NCI-H1048 (cell line): ENCODE measurements at regions not wholly inside any gene's neighbourhood (a gene's known extent, or its start where the extent isn't known, plus 50 kb on each side); places are given as distances from the start of the nearest gene placed in this dataset.

Experiments
- DNase-seq: peaks from one replicate; lab custom pipeline; 2025; lab: John Stamatoyannopoulos, UW

DNA sequence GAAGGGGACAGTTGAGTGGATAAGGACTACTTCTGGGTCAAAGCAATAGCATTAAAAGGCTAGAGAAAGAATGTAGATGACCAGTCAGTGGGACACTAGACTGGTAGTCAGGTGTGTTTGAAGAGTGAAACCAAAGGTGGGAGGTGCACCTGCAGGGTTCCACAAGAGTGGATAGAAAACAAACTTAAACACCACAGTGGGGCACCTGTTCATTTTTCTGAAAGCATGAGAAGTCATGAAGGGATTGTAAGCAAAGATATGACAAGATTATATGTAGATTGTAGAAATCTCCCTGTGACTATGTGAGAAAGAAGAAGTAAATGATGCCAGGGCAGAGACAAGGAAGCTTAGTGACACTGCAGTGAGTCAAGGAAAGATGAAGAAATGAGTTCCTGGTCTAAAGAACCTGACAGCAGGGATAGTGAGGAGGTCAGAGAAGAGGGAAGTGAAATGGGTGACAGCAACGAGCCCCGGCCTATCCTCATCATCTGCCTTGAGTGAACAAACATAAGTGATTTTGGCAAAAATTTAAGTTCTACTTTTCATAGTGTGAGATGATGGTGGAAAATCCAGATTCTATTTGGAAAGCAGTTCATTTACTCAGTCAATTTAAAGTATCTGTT is 296.9 kb downstream of the TLE4 start:
- DNase-seq, result no peak

DNA sequence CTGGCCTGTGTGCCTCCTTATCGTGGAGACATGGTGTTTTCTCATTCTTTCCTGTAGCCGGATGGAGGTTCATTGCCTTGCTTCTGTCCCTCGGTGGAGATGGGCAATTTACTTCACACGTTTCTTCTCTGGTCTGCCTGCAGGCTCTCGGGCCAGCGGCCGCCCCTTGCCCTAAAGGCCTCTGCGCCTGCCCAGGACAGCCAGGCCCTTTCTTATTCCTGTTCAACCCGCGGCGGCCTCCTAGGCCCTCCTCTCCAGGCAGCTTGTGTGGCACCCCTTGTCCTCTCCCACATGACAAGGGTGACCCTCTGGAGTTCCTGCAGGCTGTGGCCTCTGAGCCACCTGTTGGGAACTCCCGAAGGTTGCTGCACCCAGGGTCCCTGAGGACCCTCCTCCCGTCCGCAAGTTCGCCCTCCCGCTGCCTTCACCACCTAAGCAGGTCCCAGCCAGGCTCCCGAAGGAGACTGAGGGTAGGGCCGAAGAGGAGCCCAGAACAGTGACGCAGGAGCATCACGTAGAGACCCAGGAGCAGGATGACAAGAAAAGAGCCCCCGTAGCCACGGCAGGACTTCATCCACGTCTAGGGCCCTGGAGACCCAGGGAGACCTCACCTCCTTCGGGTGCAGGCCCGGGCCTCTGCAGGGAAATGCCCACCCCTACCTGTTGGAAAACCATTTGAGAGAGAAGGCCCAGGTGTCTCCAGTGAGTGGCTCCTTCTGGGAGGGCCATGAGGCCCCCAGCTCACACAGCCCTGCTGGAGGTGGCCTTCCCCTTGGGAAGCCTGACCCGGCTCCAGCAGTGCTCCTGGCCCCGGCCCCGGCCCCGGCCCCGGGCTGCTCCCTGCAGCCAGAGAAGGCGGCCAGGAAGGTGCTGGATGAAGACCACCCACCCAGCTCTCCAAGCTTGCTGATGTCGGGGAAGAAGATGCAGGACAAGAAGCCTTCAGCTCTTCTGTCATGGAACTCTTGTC is 291.4 kb downstream of the TLE4 start:
- no peak for DNase-seq

DNA sequence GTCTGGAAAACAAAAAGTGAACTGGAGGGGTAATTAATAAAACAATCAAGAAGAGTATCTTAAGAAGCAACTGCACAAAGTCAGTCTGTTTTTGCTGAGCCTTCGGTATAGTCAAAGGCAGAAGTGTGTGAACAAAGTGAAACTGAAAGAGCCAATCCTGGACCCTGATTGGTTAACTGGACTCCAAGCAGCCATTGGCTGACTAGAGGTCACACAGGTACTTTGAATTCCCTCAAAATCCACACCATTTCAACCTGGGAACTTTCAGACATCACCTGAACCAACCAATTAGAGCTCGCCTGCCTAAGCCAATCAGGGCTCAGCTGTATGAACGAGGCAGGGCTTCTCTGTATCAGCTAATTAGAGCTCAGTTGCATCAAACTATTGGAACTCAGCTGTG is 286.7 kb downstream of the TLE4 start:
- no peak for DNase-seq

- no peak for DNase-seq
Observed at GRCh38 chr9:79857188-79857587, 285.4 kb downstream of the TLE4 start.

DNA sequence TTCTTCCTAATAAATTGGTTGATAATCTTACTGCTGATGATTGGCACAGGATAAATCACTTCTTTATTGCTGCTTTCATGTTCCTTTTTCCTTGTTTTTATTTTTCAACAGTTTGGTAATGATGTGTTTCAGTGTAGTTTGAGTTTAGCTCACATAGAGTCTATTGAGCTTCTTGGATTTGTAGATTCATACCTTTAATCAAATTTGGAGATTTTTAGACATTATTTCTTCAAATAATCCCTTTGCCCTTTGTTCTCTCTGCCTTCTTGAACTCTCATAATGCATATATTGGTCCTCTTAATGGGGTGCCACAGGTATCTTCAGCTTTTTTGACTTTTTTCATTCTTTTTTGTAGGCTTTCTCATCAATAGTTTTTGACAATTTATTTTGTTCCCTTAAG is 275.3 kb downstream of the TLE4 start:
- DNase-seq, result no peak

DNA sequence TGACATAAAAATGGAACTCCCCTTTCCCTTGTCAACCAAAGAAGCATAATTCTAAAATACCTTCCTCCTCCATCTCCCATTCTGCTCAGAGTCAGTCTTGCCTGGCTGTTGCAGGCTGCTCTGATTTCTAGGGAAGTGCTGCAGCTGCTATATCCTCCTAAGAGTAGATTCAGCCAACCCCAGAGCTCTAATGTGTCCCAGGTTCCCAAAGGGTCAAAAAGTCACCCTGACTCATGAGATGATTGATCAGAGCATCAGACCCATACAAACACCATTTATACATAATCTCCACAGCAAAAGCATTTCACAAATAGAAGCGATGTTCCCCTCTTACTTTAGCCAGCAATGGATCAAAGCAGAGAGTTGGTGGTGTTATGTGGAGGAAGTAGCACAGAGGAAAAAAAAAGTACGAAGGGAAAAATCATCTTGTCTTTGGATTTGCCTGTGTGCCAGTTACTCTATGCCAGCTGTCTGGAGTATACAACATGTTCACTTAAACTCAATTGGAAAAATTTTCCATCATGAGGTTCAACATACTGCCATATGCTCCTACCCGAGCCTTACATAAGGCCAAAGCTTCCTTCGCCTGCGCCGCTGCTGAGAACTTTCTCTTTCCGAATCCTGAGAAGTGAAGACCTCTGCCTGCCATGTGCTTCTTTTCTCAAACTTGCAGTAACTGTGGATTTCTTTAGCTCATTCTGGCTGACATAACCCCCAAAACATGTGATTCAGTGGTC is 258.0 kb downstream of the TLE4 start:
- DNase-seq, result no peak

DNA sequence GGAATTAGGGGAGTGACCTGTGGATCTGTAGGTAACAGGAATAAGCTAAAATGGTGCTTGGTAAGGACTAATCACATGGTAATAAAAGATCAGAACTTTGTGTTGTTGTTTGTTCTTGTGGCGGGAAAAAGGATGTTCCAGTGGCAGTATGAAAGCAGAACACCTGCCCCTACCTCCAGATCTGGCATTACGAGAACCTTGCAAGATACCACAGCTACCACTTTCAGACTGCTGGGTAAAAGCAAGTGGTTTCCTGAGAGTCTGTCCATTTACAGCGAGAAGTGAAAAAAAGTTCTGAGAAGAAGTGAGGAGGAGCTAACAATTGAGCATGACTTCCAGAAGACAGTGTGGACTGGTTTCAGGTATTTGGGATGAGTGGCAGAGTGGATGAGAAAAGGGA is 252.5 kb downstream of the TLE4 start:
- DNase-seq, result no peak

DNA sequence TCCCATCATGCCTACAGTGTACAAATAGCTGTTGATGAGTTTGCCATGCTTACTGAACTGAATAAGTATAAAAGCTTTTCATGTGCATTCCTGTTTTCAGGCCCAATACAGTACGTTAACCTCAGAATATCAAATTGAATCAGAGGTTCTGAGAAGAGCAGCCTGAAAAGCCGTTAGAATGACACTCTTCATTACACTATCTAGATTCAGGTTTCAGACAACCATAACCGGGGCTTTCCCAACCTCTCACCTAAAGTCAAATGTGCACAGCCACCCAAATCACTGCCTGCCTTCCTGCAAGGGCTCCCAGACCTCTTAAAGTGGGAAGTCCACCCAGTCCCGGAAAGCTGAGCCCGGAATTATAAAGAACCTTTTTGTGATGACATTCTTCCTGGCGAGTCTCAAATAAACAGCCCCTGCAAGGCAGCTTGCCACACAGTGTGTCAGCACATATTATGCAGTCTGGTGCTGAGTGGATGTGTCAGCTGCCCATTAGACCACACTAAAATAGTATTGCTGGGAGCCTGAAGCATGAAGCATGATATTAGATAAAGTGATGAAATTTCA is 245.8 kb downstream of the TLE4 start:
- no peak for DNase-seq

- no peak for DNase-seq
Observed at GRCh38 chr9:79813258-79813638, 241.5 kb downstream of the TLE4 start.

DNA sequence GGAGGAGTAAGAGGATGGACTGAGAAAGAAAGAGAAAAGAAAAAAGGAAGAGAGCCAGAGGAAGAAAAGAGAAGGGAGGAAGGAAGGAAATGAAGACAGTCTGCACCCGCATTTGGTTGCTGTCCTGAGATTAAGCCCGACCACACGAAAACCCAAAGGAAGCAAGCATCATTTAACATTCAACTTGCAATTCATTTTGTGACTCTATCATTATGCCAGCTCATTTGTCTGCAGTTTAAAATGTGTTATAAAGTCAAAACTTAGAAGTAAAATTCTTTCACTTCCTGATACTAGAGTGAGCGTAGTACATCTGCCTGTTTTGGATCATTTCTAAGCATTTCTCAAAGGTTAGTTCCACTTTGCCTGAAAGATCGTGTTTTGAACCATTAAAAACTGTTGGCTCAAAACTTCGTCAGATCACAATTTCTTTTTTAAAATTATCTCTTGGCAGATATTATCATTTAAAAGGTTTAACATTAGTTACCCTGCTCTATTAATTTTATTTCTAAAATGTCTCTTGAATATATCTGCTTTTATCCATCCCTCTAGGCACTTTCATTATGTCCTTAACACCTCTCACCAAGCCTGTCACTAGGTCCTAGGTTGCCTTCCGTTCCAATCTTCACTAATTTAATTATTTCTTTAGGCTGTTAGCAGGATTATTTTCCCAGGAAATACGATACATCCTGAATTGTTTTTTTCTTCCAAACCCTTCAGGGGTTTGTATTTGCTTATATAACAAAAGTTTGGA is 240.9 kb downstream of the TLE4 start:
- no peak for DNase-seq

- no peak for DNase-seq
Observed at GRCh38 chr9:79812099-79812498, 240.3 kb downstream of the TLE4 start.

DNA sequence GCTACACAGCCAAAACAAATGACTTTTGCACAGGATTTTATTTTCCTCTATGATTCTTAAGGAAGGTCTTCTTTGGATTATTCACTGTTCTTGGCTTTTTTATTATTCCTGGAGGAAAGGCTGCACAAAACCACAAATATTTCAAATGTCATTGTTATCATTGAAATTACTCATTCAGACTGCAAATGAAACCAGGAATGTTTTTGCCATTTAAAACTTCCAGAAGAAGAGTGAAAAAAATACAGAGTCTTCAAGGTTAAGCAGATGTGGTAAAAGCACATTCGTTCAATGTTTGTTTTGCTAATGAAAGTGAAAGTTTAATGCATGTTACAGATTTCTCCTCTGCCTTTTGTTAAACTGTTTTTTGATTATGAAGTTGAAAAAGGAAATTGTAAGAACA is 238.2 kb downstream of the TLE4 start:
- no peak for DNase-seq

DNA sequence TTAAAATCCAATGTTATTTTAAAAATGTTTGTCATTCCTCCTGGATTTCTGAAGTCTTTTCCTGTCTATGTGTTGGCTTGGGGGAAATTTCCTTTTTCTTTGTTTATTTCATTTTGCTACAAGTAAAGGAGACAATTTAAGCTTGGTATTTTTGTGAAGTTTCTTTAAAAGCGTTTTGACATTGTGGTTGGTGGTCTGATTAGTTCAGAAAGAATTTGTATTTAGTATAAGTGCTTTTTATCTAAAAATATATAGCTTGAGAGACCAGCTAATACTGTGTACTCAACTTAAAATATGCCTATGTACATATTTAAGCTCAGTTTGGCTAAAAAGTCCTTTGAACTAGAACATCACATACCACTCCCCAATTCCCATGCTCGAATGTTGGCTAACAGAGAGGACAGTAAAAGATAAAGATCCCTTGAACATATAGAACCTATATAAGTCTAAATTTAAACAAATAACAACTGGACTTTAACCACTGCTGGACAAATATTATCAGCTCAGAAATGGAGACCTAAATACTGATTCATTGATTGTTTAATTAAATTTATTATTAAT is 237.6 kb downstream of the TLE4 start:
- DNase-seq, result no peak

GRCh38 chr9:79807971-79808370 is 236.2 kb downstream of the TLE4 start:
- DNase-seq, result no peak

DNA sequence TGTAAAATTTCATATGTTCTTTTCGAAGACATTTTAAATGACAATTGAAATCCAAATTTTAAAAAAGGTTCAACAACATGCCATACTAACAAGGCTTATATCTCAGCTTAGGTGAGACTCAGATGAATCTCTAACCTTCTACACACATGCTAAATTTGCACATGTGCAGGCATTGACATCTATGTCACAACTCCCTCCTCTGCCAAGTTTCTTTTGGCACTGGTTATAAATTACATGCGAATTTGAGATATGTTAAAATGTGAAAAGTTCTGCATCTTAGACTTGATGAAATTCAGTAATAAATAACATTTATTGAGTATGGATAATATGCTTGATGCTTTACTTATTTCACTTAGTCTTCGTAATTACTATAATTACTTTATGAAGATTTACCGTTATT is 234.3 kb downstream of the TLE4 start:
- no peak for DNase-seq

DNA sequence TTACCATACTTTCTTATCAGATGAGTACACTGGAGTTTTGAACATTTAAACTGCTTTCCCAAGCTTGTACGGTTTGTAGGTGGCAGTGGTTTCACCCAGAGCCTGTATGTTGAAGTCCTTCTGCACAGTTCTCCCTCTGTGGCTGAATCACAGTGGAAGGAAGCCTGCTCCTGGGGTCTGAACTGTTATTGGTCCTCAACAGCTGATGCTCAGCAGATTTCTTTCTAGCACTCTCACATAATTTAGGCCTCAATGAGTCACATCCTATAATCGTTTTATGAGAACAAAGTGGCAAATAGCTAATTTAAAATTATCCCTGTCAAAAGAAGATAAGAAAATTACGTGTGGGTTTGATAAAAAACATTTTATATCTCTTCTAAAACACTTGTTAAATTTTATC is 229.7 kb downstream of the TLE4 start:
- DNase-seq, result no peak

DNA sequence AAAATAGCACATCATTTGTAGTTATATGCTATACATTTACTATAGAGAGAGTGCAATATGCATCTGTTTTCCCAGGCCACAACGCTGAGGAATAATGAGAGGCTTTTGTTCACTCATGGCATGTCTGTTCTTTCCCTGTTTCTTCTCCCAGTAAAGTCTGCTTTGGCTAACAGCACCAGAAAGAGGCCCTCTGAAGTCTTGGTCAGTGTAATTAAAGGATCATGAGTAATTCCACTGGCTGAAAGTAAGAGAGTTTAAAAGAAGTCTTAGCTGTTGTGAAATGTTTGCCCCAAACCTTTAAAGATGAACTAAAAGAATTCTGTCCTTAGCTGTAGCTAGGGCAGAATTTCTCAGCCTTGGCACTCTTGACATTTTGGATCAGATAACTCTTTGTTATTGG is 228.8 kb downstream of the TLE4 start:
- no peak for DNase-seq

DNA sequence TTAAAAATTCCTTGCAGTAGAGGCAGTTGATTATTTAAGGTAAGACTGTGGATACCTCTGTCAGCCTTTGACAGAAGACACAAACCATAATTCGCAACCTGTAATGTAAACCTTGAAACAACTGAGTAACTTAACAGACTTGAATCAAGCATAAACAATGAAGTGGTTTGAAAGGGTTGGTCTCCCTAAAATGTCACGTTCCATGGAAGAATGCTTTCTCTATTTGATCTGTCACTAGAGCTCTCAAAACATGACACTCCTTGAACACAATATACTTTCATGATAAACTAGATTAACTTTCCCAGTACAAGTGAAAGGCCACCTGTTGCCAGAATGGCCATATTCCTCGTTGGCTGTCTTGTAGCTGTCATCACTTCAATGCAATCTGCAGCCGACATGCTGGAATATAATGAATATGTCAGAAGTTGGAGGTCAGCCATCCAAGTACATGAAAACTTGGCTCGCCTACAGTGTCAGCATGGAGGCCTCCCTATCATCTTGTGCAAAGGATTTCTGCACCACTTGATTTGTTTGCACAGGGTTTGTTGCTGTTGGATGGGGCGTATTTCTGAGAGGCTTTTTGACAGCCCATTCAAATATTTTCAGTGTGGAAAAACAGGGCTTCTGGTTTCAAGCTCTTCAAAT is 228.0 kb downstream of the TLE4 start:
- no peak for DNase-seq

GRCh38 chr9:79798450-79798849 is 226.7 kb downstream of the TLE4 start:
- DNase-seq, result no peak

GRCh38 chr9:79796411-79796810 is 224.6 kb downstream of the TLE4 start:
- DNase-seq, result no peak

DNA sequence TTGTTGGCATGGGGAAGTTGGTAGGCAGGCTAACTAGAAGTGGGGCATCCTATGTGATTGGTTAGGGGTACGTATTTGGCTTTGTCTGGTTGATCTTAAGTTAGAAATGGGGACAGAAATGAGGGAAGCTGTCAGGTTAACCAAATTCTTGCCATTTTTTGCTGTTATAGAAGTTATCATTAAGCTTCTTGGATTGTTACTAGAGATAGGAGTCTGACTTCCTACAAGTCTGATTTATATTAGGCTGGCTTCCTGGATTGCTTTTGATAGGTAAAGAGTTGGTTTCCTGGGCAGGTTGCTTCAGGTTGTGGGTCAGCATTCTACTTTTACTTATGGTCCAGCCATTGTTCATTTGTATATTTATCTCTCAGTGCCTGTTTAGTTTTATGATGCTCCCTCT is 216.9 kb downstream of the TLE4 start:
- DNase-seq, result no peak
